ENCODE measurements at regions not wholly inside any gene's neighbourhood (a gene's known extent, or its start where the extent isn't known, plus 50 kb on each side); places are given as distances from the start of the nearest gene placed in this dataset.

DNA sequence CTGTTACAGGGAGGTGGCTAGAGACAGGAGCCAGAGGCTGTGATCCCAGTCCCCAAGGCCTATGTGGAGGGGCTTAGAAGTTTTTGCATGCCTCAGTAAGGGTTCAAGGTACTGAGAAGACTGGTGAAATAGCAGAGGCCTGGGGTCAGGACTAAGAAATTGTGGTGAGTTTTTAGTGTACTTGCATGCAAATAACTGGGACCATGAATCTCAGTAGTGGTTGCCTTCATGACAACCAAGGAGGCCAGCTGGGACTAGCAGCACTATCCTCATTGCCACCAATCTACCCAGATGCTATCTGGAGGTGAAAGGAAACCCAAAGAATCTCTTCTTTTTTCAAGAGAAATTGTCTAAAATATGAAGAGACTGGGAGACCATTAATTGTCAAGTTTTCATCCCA is 395.1 kb downstream of the CETN3 start:
- TF ChIP-seq, protein P1, sequence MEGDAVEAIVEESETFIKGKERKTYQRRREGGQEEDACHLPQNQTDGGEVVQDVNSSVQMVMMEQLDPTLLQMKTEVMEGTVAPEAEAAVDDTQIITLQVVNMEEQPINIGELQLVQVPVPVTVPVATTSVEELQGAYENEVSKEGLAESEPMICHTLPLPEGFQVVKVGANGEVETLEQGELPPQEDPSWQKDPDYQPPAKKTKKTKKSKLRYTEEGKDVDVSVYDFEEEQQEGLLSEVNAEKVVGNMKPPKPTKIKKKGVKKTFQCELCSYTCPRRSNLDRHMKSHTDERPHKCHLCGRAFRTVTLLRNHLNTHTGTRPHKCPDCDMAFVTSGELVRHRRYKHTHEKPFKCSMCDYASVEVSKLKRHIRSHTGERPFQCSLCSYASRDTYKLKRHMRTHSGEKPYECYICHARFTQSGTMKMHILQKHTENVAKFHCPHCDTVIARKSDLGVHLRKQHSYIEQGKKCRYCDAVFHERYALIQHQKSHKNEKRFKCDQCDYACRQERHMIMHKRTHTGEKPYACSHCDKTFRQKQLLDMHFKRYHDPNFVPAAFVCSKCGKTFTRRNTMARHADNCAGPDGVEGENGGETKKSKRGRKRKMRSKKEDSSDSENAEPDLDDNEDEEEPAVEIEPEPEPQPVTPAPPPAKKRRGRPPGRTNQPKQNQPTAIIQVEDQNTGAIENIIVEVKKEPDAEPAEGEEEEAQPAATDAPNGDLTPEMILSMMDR (IDR thresholded peaks at IDR 0.05) = no peak
- no peak for TF ChIP-seq POLR2A (IDR thresholded peaks at IDR 0.05)
- no peak overlapping the region for H3K4me3 ChIP-seq (ENCODE audit: low read depth, poor library complexity, severe bottlenecking)
- no peak for DNase-seq (ENCODE audit: low spot score in 2 of 2)
- intact Hi-C loops (cut with DNase I; ENCODE audit: low total_unique reads) = no loop called here

GRCh38 chr5:90000351-90000750 is 409.2 kb downstream of the CETN3 start:
- DNase-seq (ENCODE audit: low spot score in 2 of 2) = no peak
- TF ChIP-seq, protein P1 (IDR thresholded peaks at IDR 0.05) = no peak
- no peak for TF ChIP-seq POLR2A (IDR thresholded peaks at IDR 0.05)
- H3K4me3 ChIP-seq (ENCODE audit: low read depth, poor library complexity, severe bottlenecking) = no peak overlapping the region
- intact Hi-C loops (cut with DNase I; ENCODE audit: low total_unique reads) = no loop called here
- WGBS, 2 donors = 89 to 92% methylated on average over 2 of the region's 2 CpGs

DNA sequence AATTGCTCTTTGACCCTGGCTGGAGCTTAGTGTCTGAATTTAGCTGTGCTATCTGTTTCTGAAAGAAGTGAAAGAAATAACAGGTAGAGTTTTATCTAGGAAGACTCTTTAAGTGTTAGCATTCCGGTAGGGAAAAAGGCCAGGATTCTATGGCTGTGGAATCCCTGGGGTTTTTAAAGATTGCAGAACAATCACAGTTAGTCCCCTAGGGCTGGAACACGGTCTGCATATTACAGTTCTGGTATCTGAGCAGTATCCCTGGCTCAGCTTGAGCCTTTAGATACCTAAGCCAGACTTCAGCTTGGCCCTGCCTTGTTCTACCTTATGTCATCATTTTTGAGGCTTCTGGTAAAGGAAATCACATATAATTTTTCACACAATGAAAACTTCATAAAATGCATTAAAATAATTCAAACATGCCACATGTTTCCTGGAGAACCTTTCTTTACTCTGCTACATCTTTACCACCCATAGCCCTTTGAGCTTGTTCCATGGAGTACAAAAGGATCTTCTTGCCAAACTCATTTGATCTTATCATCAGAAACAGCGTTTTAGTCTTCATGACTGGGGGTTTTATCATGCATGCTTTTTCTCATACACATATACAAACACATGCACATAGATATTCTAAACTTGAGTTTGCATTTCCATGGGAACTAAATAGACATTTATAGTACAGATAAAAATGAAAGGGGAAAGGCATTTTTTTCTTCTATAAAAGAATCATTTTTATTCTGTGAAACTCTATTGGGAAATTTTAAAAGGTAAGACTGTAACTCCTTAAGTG is 410.8 kb downstream of the CETN3 start:
- DNase-seq (ENCODE audit: low spot score in 2 of 2) = no peak
- TF ChIP-seq POLR2A (IDR thresholded peaks at IDR 0.05) = no peak
- TF ChIP-seq, protein P1 (IDR thresholded peaks at IDR 0.05) = no peak
- H3K4me3 ChIP-seq (ENCODE audit: low read depth, poor library complexity, severe bottlenecking) = no peak overlapping the region
- WGBS, 2 donors = 51 to 53% methylated on average over 3 of the region's 3 CpGs
- intact Hi-C loops (cut with DNase I; ENCODE audit: low total_unique reads) = no loop called here

- no peak overlapping the region for H3K4me3 ChIP-seq (ENCODE audit: low read depth, poor library complexity, severe bottlenecking)
- intact Hi-C loops (cut with DNase I; ENCODE audit: low total_unique reads) = no loop called here
- TF ChIP-seq, protein P1 (IDR thresholded peaks at IDR 0.05) = no peak
- no peak for TF ChIP-seq POLR2A (IDR thresholded peaks at IDR 0.05)
- no peak for DNase-seq (ENCODE audit: low spot score in 2 of 2)
- WGBS, 2 donors = 87 to 88% methylated on average over 5 of the region's 5 CpGs
Measured at GRCh38 chr5:89996890-89997289, 412.7 kb downstream of the CETN3 start.

GRCh38 chr5:89996335-89996734 is 413.2 kb downstream of the CETN3 start:
- WGBS, 2 donors = 69 to 77% methylated on average over 1 of the region's 1 CpG
- H3K4me3 ChIP-seq (ENCODE audit: low read depth, poor library complexity, severe bottlenecking) = no peak overlapping the region
- no peak for DNase-seq (ENCODE audit: low spot score in 2 of 2)
- intact Hi-C loops (cut with DNase I; ENCODE audit: low total_unique reads) = no loop called here
- TF ChIP-seq, protein P1 (IDR thresholded peaks at IDR 0.05) = no peak
- no peak for TF ChIP-seq POLR2A (IDR thresholded peaks at IDR 0.05)

DNA sequence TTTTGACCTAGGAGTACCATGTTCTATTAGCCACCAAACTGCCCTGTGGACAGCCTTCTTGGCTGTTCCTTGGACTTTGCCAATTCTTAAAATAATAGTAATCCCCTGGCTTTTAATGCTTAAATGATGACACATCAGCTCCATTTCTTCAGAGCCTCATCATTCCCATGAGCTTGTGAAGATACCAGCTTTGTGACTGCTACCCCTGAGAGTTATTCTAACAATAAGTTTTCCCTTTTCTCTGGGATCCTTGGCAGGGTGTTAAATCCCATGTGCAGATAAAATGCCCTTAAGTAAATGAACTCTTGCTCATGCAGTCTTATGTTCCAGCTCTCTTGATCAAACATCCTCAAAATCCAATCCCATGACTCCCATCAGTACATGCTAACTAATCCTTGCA is 415.3 kb downstream of the CETN3 start:
- TF ChIP-seq, protein P1 (IDR thresholded peaks at IDR 0.05) = no peak
- no peak for TF ChIP-seq POLR2A (IDR thresholded peaks at IDR 0.05)
- H3K4me3 ChIP-seq (ENCODE audit: low read depth, poor library complexity, severe bottlenecking) = no peak overlapping the region
- intact Hi-C loops (cut with DNase I; ENCODE audit: low total_unique reads) = no loop called here
- no peak for DNase-seq (ENCODE audit: low spot score in 2 of 2)
